ENCODE measurements at regions not wholly inside any gene's neighbourhood (a gene's known extent, or its start where the extent isn't known, plus 50 kb on each side); places are given as distances from the start of the nearest gene placed in this dataset.

DNA sequence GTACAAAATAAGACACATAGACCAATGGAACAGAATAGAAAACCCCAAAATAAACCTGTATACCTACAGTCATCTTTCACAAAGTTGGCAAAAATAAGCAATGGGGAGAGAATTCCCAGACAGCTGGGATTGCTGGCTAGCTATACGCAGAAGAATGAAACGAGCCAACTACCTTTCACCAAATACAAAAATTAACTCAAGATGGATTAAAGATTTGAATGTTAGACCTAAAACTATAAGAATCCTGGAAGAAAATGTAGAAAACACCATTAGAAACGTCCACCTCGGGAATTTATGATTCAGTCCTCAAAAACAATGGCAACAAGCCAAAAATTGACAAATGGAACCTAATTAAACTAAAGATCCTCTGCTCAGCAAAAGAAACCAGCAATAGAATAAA is 408.1 kb upstream of the SLITRK1 start (continued):
- no peak for TF ChIP-seq POLR2AphosphoS5 (IDR thresholded peaks at IDR 0.05; ENCODE audit: low read length)
- TF ChIP-seq SMAD1 (IDR thresholded peaks at IDR 0.05; ENCODE audit: low read depth, partially characterized antibody) = no peak
- no peak for TF ChIP-seq TCF12 (IDR thresholded peaks at IDR 0.05; ENCODE audit: low read depth, low read length)
- TF ChIP-seq SIX5 (IDR thresholded peaks at IDR 0.05; ENCODE audit: low read depth, low read length, severe bottlenecking) = no peak
- no peak for TF ChIP-seq MXI1 (IDR thresholded peaks at IDR 0.05; ENCODE audit: low read depth, low read length)

DNA sequence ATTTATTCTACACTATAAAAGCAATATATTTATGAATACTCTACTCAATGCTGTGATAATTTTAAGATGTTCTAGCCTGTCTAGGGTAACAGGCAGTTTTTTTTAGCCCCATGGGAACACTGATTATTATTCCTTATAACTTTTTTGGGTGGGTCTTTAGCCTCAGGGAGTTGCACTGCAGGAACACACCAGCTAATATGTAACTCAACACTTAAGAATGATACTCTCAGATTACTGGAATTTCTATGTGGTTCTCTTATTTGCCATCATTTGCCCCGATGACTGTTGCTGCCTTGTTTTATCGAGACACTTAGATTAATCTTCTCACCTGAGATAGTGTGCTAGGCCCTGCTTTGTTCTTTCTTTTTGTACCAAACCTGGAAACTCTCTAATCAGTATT is 396.9 kb upstream of the SLITRK1 start:
- Histone ChIP-seq H3K4me1 (ENCODE audit: control insufficient read depth, insufficient read depth, low read length) (no peaks in the 10 kb centered on the region), H3K36me3 (ENCODE audit: control insufficient read depth in 2 of 2, insufficient read depth in 2 of 2, low read length in 1 of 2) (no peaks in the 10 kb centered on the region), H3K9ac (ENCODE audit: control insufficient read depth, insufficient read depth, low read length) (no peak overlapping the region), H4K20me1 (ENCODE audit: control insufficient read depth, insufficient read depth) (no peaks in the 10 kb centered on the region), H3K27me3 (replicated peaks in 1 of 2; ENCODE audit: control insufficient read depth in 2 of 2, insufficient read depth in 2 of 2, low read length in 1 of 2) (no peaks in the 10 kb centered on the region), H3K27ac (ENCODE audit: control insufficient read depth, insufficient read depth) (no peak overlapping the region), H3K9me3 (replicated peaks; ENCODE audit: control insufficient read depth, insufficient read depth, low read length) (no peaks in the 10 kb centered on the region), H2AFZ (ENCODE audit: control insufficient read depth, low read depth, low read length) (no peak overlapping the region), H3K4me2 (ENCODE audit: control insufficient read depth, insufficient read depth) (no peak overlapping the region), H3K79me2 (ENCODE audit: control insufficient read depth, insufficient read depth, low read length) (no peaks in the 10 kb centered on the region), H3K4me3 (no peak overlapping the region)
- 22% methylated on average over 2 of the region's 2 CpGs for WGBS (ENCODE audit: insufficient coverage, insufficient replicate concordance, low lambda C conversion rate, missing lambda C conversion rate)
- intact Hi-C loops (cut with micrococcal nuclease; ENCODE audit: unreplicated experiment) = no loop called here
- CTCF ChIA-PET = no interaction called here
- POLR2A ChIA-PET = interaction anchor here (0.6 kb wide), 1 partner anchor 864 kb away, joined by 3 read pairs; no protein-coding TSS in a partner anchor
- TF ChIP-seq IKZF1 (conservative IDR thresholded peaks at IDR 0.05) (no peak), EP300 (IDR thresholded peaks at IDR 0.05; ENCODE audit: borderline replicate concordance in 1 of 2, control insufficient read depth in 1 of 2, low read depth in 2 of 2, low read length in 2 of 2) (no peak), MEF2A (IDR thresholded peaks at IDR 0.05; ENCODE audit: insufficient read depth, low read depth, low read length) (no peak), HDAC2 (IDR thresholded peaks at IDR 0.05) (no peak)
- TF ChIP-seq, protein P1, sequence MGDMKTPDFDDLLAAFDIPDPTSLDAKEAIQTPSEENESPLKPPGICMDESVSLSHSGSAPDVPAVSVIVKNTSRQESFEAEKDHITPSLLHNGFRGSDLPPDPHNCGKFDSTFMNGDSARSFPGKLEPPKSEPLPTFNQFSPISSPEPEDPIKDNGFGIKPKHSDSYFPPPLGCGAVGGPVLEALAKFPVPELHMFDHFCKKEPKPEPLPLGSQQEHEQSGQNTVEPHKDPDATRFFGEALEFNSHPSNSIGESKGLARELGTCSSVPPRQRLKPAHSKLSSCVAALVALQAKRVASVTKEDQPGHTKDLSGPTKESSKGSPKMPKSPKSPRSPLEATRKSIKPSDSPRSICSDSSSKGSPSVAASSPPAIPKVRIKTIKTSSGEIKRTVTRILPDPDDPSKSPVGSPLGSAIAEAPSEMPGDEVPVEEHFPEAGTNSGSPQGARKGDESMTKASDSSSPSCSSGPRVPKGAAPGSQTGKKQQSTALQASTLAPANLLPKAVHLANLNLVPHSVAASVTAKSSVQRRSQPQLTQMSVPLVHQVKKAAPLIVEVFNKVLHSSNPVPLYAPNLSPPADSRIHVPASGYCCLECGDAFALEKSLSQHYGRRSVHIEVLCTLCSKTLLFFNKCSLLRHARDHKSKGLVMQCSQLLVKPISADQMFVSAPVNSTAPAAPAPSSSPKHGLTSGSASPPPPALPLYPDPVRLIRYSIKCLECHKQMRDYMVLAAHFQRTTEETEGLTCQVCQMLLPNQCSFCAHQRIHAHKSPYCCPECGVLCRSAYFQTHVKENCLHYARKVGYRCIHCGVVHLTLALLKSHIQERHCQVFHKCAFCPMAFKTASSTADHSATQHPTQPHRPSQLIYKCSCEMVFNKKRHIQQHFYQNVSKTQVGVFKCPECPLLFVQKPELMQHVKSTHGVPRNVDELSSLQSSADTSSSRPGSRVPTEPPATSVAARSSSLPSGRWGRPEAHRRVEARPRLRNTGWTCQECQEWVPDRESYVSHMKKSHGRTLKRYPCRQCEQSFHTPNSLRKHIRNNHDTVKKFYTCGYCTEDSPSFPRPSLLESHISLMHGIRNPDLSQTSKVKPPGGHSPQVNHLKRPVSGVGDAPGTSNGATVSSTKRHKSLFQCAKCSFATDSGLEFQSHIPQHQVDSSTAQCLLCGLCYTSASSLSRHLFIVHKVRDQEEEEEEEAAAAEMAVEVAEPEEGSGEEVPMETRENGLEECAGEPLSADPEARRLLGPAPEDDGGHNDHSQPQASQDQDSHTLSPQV (IDR thresholded peaks at IDR 0.05) = no peak
- TF ChIP-seq, protein P2, sequence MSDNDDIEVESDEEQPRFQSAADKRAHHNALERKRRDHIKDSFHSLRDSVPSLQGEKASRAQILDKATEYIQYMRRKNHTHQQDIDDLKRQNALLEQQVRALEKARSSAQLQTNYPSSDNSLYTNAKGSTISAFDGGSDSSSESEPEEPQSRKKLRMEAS (IDR thresholded peaks at IDR 0.05; ENCODE audit: low read depth, low read length) = no peak
- no TSS peak for BruUV-seq (replicated peaks)
- no peak for FAIRE-seq
- RAD21 ChIA-PET (ENCODE audit: unreplicated experiment) = no interaction called here
- SMC1A ChIA-PET (ENCODE audit: uncharacterized antibody, unreplicated experiment) = interaction anchor here (2.2 kb wide), 1 partner anchor 16 kb away, joined by 5 read pairs; no protein-coding TSS in a partner anchor
- in situ Hi-C loops (cut with MboI) = no loop called here
- ATAC-seq = no peak
- no peak for DNase-seq (ENCODE audit: low read depth, low spot score)
